Neural crest cell (in vitro differentiated cells): ENCODE measurements at regions not wholly inside any gene's neighbourhood (a gene's known extent, or its start where the extent isn't known, plus 50 kb on each side); places are given as distances from the start of the nearest gene placed in this dataset.
A peak's percentile ranks its signal among the peaks of the same experiment; 100 is the strongest.

Experiments
- DNase-seq: peaks from one replicate; pipeline ENCODE4 v3.0.0; 2021; ENCODE audit warnings: low read depth, mixed read lengths, low spot score
- H3K27ac Mint-ChIP-seq: one replicate; pipeline ENCODE4 v1.8.0; 2021; ENCODE audit warnings: mild to moderate bottlenecking, mixed read lengths; ENCODE audit not compliant: unreplicated experiment
- H3K27me3 Mint-ChIP-seq: 2 replicates; pipeline ENCODE4 v1.8.0; 2021; ENCODE audit warnings: low read depth, mild to moderate bottlenecking, mixed read lengths
- H3K36me3 Mint-ChIP-seq: 2 replicates; pipeline ENCODE4 v1.8.0; 2021; ENCODE audit warnings: low read depth, mild to moderate bottlenecking, mixed read lengths
- H3K4me1 Mint-ChIP-seq: 2 replicates; pipeline ENCODE4 v1.8.0; 2021; ENCODE audit warnings: mixed read lengths
- H3K4me3 Mint-ChIP-seq: one replicate; pipeline ENCODE4 v1.8.0; 2021; ENCODE audit warnings: mild to moderate bottlenecking, mixed read lengths
- H3K9me3 Mint-ChIP-seq: 2 replicates; pipeline ENCODE4 v1.8.0; 2021; ENCODE audit warnings: mixed read lengths
- CTCF ChIP-seq: fragments of 200-600 bp; sonication (generic); conservative IDR thresholded peaks from 2 replicates; pipeline ENCODE4 v1.5.0; 2021; ENCODE audit warnings: antibody characterized with exemption, mild to moderate bottlenecking

DNA sequence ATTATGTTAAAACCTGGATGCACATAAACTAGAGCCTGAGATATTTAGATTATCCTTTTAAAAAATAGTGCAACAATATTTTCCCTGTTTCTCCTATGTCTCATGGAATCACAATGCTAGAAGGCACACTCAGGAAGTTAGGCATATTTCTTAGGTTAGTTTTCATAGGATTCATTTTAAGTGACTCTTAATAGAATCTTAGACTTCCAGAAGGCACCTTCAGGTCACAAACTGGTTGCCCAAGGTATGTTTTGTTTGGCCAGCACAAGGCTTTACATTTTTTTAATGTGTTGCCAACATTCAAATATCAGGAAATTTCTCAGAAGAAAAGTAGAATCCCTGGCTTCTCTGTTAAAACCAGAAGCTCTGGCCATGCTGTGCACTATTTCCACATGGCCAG lies 129.3 kb downstream of the LNPK start:
- Mint-ChIP-seq H3K4me3 (no peak overlapping the region), H3K27me3 (peaks cover 3% of the 10 kb centered on the region)

GRCh38 chr2:175872005-175872348 lies 130.1 kb downstream of the LNPK start:
- H3K9me3 Mint-ChIP-seq = peaks cover 6% of the 10 kb centered on the region
- DNase-seq = no peak
- H3K4me3 Mint-ChIP-seq = no peak overlapping the region
- no peak for TF ChIP-seq CTCF
- no peaks in the 10 kb centered on the region for H3K4me1 Mint-ChIP-seq
- H3K27ac Mint-ChIP-seq = no peak overlapping the region
- H3K27me3 Mint-ChIP-seq = peaks cover 3% of the 10 kb centered on the region
- H3K36me3 Mint-ChIP-seq = no peaks in the 10 kb centered on the region

More for the DNA sequence above, 129.3 kb downstream of the LNPK start:
- no peaks in the 10 kb centered on the region for H3K36me3 Mint-ChIP-seq
- no peak for TF ChIP-seq CTCF
- H3K27ac Mint-ChIP-seq = no peak overlapping the region
- peaks cover 6% of the 10 kb centered on the region for H3K9me3 Mint-ChIP-seq
- no peaks in the 10 kb centered on the region for H3K4me1 Mint-ChIP-seq
- DNase-seq = no peak

DNA sequence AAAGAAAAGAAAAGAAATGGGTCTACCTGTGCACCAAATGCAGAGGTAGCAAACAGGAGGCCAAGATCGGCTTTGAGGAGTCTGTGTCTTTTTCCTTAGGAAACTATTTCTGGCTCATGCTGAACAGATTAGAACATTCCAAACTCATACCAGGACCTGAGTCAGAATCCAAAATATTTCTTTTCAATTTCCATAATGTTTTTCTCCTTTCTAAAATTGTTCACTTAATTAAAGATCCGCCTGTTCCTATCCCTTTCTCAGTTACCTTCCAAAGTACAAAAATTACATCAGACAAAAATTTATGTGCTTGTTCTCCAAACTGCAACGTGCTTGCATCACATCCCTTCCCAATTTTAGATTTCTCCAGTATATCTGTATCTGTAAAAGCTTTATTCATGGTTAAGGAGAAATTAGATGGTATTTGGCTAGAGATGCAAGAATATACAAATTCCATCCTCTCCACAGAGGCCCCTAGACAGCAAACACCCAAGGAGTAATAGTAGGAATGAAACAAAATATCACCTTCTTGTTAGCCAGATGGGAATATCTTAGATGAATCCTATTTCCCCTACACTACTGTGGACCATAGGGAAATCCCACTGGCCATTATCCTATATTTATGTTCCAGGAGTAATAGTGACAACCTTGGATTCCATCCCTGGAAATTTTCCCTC lies 130.6 kb downstream of the LNPK start:
- H3K27ac Mint-ChIP-seq = no peak overlapping the region
- H3K4me1 Mint-ChIP-seq = no peaks in the 10 kb centered on the region
- no peak for DNase-seq
- peaks cover 6% of the 10 kb centered on the region for H3K9me3 Mint-ChIP-seq
- H3K27me3 Mint-ChIP-seq = peaks cover 3% of the 10 kb centered on the region
- H3K36me3 Mint-ChIP-seq = no peaks in the 10 kb centered on the region
- H3K4me3 Mint-ChIP-seq = no peak overlapping the region
- TF ChIP-seq CTCF = no peak

DNA sequence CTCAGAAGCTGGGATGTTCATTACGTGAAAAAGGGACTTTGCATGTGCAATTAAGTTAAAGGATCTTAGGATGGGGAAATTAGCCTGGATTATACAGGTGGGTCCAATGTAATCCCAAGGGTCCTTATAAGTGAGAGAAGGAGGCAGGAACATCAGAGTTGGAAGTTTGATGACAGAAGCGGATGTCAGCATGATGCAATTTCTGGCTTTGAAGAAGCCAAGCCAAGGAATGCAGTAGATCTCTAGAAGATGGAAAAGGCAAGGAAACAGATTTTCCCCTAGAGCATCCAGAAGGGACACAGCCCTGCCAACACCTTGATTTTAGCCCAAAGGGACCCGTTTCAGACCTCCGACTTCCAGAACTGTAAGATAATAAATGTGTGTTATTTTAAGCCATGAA lies 136.4 kb downstream of the LNPK start:
- Mint-ChIP-seq H3K9me3 (peaks cover 6% of the 10 kb centered on the region), H3K27me3 (no peaks in the 10 kb centered on the region), H3K36me3 (no peaks in the 10 kb centered on the region), H3K4me1 (peaks cover 5% of the 10 kb centered on the region), H3K27ac (no peak overlapping the region), H3K4me3 (no peak overlapping the region)
- DNase-seq = no peak
- TF ChIP-seq CTCF = no peak

DNA sequence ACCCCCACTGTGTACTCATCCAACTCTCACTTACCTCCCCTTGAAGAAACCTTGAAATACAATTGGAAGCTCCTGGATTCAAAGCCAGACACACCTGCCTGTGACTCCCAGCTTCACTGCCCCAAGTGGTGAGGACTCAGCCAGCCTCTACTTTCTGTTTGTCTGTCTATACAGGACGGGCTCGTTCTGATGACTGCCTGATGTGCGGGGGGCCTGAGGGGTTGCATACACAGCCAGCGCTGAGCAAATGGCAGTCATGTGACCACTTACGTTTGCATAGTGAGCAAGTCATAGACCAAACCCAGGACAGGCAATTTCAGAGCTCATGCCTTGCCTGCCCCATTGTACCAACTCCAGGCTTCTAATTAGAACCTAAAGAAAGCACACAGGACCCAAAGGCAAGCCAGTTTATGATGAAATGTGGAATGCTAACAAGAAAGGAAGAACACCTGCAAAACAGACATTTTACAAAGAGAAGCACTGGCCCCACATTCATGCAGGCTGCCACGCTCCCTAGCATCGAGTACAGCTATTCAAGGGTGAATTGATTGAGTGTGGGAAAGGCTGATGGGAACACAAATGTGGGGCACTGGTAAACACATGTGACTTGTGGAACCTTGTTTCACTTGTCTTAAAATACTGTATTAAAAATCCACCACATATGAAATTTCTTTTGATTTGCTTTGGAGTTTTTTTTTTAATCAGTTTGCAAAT lies 137.8 kb downstream of the LNPK start:
- Mint-ChIP-seq H3K27ac (peak overlapping the region; percentile 66), H3K4me3 (no peak overlapping the region), H3K27me3 (no peaks in the 10 kb centered on the region), H3K4me1 (peaks cover 5% of the 10 kb centered on the region), H3K9me3 (peaks cover 7% of the 10 kb centered on the region), H3K36me3 (no peaks in the 10 kb centered on the region)
- TF ChIP-seq CTCF = no peak
- DNase-seq = no peak
